ENCODE measurements at regions not wholly inside any gene's neighbourhood (a gene's known extent, or its start where the extent isn't known, plus 50 kb on each side); places are given as distances from the start of the nearest gene placed in this dataset.

DNA sequence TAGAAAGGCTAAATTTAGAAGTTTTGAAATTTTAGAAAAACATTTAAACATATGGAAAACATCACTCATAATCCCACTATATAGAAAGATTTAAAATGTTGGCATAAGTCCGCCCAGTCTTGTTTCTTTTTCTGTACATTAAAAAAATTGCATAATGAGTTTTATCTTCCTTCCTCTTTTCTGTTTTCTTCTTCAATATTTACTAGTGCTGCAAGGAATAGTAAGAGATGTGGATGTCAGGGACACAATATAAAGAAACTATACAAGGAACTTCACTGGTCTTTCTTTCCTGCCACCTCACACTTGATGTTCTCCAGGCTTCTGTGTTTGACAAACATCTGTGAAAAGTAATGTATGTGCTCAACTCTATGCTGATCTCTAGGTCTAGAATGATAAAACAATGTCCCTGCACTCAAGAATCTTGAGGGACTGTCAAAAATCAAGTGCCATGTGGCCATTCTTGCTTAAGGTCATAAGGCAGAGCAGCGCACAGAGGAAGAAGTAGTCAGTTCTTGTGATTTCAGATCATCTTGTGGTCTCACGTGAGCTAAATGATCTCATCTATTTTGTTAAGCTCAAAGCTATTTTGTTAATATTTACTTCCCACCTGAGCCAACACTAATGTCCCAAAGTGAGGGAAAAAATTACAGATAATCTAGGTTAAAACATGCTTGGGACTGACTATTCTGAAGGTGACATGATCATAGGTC lies 186.9 kb upstream of the OBI1 start:
- DNase-seq: no peak

DNA sequence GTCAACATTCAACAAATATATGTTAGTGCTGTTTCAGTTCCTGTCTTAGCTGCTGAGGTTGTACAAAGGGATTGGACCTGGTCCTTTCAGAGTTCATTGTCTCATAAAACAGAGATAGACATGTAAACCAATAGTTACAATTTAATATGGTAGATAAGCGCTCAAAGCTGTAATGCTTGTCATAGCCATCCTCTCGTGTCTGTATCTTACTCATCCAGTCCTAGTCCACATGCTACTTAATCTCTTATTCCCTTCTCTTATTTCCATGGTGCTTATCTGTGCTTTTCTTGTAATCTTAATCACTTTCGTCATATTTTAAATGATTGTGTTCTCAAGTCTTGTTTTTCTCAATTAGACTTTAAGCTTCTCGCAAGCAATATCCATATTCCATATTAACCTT lies 185.2 kb upstream of the OBI1 start:
- no peak for DNase-seq

DNA sequence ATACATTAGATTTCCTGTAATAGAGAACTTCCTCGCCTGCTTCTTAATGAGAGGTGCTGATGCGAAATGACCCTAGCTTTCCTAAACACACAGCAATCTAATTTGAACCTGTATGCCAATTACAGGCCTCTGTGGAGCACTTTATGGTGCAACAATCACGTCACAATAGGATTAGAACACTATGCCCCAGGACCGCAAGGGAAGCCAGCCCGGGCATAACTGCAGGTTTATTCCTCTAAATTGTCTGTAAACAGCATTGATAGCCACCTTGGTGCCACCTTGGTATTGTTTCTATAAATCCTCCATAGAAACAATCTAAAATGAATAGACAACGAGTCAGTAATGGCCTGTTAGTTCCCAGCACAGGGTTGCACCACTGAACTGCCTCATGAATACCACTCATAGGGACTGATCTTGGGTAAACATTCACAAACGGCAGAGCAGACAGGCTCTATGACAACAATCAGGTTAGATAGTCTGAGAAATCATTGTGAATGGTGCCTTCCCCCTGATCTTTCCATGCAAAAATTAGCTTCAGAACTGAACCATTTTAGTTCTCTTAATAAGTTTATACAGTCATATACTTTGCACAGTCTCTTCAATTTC lies 182.5 kb upstream of the OBI1 start:
- no peak for DNase-seq

DNA sequence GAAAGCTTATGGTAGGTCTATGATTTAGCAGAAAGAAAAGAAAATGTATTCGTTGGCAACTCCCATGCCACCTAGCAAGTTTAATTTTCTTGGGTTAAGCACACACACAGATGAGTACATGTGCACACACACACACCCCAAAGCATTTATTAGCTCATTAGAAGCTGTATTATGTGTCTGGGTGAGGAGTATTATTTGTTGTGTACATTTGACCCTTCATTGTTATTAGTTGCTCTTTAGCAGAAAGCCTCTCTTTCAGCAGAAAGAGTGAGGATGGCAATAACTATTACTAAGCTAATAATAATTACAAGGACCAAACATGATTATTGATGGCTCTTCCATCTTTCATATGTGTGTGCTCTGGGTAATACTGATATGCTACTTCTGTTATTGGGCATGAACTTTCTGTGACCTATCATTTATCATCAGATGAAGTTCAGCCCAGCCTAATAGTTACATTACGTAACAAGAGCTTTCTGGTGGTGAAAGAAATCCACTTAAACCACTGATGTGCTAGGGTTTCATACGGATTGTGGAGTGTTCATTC lies 177.4 kb upstream of the OBI1 start:
- no peak for DNase-seq

DNA sequence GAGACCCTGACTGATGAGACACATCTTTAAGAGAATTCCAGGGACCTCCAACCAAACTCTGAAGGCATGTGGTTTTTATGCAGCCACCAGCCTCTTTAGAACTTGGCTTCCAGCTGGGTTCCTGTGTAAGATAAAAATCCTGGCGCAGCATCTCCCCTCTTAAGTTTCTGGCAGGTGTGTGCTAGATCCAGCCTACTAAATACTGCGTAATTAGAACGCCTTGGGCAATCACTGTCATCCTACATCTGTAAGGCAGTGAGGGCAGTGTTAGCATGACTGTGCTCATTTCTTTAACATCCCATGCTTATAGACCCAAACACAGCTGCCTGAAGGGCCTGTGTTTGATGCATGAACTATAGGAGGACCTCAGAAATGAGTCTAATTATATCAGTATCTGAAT lies 173.5 kb upstream of the OBI1 start:
- no peak for DNase-seq

DNA sequence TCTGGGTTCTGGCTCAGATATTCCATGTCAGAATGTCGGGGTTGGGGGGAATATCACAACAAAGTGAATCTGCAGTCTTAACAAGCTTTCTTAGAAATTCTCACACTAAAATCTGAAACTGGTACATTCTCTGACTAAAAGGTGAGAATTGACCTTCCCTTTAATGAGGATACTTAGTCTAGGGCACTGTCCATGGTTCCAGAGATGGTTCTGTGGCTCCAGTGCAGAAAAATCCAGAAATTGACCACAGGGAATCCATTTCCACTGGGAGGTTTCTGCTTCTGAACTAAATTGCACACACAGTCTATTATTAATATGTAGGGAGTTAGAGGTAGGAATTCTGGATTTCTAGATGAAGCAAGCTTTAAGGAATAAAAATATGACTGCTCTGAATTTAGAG lies 171.6 kb upstream of the OBI1 start:
- DNase-seq: no peak

DNA sequence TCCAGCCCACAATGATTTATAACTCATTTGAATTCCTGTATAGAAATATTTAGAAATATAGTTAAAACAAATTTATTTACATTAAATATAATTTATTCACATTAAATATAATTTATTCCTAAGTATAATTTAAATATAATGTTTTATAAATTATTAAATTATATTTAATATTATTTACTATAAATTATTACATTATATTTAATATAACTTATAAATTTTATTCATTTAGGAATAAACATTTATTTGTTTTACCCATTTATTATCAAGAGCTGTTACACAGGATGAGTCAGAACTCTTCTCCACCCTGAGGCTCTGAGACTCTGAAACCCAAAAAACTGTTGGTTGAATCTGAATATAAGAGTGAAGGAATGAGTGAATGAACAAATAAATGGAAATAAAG lies 170.9 kb upstream of the OBI1 start:
- no peak for DNase-seq

DNA sequence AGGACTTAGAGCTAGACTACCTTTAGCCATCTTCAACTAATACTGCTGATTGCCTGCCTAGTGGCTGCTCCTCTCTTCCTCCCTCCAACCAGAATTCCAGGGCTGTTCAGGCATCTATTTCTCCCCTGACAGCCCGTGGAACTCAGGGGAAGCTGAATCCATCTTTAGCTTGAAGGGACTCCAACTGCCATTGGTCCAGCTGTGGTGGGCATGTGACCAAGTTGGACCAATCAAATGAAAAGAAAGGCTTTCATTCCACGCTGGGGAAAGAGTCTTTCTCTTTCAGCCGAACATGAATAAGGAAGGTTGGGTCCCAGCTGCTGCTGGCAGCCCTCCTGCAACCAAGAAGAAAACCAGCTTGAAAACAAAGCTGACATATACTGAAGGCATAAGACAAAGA lies 168.5 kb upstream of the OBI1 start:
- no peak for DNase-seq

DNA sequence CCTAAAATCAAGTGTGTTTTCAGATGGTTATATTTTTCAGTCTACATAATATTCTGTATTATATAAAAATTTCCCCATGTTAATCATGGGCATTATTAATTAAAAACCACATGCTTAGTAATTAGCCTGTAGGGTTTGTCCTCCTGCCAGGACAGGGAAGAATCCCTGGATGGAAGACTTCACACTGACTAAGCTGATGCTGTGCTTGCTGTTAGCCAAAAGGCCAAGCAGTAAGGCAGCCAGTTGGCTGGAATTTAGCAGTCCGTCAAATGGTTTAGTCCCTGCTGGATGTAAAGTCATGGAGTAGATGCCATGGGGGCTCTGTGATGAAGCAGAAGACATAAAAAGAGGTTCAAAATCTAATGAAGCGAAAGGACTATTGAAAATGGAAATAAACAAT lies 168.0 kb upstream of the OBI1 start:
- DNase-seq: no peak

DNA sequence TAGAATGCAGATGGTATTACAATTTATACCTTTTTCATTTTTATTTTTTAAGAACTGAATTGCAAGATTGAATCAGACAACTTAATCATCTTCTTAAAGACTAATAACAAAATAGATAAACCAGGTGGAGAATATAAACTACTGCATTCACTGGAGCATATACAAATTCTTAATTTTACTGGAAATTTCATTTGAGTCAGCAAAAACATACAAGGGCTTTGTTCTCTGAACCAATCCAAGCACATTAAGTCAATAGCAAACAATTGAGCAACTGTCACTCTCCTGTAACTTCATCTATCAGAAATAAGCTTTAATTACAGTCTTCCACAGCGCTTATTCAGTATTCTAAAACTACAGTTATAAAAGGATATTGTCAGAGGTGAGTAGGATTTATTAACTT lies 167.4 kb upstream of the OBI1 start:
- DNase-seq: no peak

DNA sequence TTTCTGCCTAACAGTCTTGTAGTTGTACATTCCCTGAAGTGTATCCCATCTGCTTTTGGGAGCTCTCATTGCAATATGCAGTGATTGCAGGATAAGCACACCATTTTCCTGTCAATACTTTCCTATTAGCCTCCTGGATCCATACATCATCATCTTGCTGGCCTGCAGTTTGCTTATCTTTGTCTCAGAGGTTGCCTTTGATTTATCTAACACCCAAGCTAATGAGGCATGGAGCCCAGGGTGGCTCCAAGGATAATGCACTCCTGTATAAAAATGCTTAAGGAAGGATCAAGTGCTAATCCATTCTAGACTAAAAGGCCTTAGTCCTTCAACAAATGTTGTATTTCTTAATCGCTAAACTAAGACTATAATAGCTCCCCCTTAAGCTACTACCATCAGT lies 161.6 kb upstream of the OBI1 start:
- no peak for DNase-seq

DNA sequence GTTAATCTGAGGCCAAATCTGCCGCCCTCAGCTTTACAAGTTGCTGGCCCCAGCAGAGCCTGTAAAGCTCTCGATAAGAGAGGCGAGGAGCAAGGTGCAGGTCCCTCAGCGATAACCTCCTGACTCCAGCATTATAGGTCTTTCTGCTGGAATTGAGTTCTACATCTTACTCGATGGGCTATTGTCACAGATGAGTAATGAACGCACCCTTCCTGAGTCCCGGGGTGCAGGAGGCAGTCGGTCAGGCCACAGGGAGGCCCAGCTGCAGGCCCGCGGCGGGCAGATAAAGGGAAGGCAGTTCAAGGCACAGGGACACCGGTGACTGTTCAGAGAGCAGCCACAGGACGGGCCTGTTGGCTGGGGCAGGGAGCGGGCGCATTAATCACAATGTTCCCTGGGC lies 157.6 kb upstream of the OBI1 start:
- DNase-seq: no peak

DNA sequence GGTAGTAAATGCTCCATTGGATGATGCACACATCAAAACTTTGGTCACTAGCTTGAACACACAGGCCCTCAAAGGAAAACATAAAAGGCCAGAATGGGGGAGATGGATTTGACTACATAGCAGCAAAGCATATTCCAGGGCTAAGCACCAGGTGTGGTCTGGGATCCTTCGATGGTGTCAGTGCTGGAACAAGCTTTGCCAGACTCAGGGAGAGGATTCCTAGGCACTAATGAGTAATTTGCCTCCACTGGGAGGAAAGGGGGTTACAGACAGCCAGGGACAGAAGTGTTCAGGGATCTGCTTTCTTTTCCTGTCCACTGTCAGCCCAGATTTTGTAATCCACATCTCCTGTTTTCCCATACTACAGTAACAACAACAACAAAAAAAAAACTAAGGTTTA lies 157.2 kb upstream of the OBI1 start:
- DNase-seq: no peak

DNA sequence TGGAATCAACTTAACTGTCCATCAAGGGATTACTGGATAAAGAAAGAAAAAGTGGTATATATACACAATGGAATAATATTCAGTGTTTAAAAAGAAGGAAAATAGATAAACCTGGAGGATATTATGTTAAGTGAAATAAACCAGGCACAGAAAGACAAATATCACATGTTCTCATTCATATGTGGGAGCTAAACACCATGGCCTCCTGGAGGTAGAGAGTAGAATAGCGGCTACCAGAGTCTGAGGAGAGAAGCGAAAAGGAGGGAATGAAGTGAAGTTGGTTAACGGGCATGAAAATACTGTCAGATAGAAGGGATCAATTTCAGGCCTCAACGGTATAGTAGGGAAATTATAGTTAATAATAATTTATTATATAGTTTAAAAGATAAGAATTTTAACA lies 147.5 kb upstream of the OBI1 start:
- DNase-seq: no peak

DNA sequence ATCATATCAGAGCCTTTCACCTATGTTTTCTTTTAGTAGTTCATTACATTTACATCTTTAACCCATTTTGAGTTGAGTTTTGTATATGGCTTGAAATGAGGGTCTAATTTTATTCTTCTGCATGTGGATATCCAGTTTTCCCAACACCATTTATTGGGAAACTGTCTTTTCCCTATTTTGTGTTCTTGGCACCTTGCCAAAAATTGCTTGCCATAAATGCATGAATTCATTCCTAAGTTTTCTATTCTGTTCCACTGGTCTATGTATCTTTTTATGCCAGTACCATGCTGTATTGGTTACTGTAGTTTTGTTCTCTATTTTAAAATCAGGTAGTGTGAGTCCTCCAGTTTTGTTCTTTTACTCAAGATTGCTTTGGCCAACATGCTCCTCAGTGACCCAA lies 144.0 kb upstream of the OBI1 start:
- no peak for DNase-seq

DNA sequence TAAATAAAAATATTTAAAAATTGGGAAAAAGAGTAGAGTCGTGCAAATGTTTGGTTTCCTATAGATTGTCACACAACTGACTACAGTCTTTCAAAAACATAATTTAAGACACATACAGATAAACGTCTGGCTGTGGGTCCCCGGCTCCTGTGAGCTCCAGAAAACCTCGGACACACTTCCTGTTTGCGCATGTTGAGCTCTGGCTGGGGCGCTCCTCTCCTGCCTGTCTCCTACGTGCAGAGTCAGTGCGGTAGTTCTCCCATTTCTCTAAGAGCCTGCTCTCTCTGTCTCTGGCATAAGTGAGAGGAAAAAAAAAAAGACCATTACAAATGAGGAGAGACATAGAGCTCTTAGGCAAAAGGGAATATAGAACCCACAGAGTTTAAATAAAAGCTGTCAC lies 128.2 kb upstream of the OBI1 start:
- no peak for DNase-seq

DNA sequence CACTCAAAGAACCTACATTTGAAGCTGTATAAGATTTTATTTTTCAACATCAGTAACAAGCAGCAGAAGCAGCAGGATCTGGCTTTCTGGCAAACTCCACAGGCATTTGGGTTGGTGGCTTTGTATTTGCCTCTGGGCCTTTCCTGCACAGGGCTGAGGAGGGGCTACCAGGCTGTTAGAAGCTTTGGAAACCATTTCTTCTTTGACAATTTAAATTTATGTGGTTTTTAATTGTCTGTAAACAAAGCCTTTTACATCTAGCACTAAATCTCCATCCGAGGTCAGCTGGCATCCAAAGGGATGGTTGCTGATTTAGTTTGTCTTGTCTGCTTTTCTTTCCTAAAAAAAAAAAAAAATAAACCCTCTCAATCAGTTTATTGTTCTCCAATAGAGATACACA lies 127.5 kb upstream of the OBI1 start:
- DNase-seq: no peak

DNA sequence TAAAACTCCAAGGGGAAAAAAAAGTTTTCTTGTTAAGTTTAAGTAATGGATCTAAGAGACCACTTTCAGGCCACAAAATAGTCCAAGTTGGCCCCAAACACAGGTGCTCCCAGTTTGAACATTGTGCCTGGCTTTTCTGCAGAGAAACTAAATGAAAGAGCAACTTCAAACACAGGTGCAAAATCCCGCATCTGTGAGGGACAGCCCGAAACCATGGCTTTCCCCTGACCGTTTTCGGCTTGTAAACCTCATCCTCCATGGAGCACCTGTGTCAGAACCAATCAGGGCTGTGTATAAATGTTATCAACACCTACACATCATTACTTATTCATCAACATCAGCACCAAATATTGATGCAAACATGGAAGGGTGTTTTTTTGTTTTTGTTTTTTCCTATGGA lies 126.8 kb upstream of the OBI1 start:
- DNase-seq: no peak

DNA sequence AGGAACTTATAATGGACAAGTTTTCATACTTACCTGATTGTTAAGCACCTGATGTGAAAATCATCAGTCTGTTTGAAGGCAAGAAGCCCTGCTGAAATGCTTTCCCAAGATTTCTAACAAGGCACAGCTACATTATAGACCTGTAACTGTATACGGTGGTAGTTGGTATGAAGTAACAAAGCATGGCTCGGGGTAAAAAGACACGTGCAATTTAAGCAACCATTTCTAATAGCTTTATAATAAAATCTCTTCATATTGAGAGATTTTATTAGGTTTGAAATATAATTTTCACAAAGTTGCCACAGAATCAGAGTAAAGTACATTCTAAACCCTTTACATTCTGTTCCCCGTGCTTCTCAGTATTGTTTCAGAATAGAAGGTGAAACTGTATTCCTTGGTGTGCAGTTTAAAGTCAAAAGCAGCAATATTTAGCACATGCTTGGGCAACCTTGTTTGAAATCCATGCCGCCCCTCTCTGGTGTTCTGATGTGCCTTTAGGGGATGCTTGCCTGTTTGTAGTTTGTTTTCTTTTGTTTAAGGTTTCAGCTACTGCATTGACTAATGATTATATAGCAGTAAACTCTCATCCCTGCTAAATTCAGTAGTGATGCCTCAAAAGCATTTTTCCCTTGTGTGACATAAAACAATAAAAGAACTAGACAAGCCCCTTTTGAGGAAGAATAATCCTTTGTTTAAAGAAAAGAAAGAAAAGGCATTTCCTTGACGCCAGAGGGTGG lies 125.2 kb upstream of the OBI1 start:
- no peak for DNase-seq

DNA sequence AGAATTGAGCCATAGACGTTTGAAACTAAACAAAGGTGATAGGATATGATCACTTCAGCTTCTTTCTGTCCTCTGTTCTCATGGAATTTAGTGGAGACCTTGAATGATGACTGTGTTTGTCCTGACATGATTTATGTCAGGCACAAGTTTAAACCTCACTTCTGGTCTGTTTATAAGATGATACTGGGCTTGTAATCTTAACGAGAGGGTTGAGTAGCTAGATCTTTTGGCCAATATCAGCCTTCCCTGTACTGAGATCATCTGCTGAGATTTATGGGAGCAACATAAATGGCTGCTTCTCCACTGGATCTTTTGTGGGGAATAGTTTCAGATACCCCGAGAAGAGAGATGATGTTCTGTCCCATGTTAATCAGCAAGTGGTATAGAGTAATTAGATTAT lies 121.8 kb upstream of the OBI1 start:
- no peak for DNase-seq

DNA sequence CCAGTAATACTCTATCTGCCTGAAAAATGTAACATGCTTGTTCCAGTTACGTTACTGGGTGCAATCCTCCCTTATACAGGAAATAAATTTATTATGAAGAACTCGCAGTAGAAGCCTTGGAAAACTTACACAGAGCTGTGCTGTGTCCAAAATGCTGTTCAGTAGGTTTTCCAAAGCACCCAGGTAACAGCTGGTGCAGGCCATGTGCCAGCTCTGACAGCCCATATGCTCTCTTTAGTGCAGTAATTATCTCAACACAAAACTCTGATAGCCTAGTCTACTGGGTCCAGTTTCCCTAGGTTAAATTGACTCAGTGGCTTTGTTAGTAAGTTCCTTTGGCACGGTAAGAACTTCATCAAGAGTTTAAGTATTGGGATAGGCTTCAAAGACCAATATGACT lies 120.7 kb upstream of the OBI1 start:
- DNase-seq: no peak

DNA sequence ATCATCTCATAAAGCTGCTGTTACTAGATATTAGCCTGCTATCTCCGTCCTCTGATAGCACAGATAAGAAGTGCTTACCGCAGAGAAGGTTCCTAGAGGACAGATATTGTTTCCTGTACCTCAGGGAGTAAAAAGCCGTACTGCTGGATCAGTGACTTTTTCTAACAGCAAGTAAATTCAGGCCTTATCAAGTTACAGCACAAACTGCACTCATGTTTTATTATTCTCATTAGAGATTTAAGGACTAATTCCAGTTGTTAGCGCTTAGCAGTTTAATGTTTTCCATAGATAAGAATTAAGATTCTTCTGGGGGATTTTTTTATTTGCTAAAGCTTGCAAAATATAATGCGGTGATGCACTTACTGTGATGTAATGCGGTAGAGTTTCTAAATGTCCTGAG lies 119.0 kb upstream of the OBI1 start:
- DNase-seq: no peak

DNA sequence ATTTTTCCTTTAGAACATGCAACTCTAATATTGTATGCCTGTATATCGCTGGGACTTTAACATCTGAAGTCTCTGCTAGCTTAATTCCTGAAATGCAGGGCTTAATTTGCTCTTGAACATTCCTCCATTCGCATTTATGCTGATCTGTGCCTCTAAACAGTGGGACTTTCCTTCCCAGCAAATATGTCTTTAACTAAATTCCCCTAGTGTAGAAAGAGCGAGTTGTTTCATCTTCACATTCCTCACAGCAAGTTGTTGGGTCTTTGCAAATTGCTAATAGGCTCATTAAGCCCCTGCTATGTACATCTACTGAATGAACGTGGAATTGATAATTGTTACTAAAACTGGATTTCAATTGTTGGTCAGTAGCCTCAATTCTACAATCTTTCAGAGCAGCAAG lies 118.4 kb upstream of the OBI1 start:
- no peak for DNase-seq

DNA sequence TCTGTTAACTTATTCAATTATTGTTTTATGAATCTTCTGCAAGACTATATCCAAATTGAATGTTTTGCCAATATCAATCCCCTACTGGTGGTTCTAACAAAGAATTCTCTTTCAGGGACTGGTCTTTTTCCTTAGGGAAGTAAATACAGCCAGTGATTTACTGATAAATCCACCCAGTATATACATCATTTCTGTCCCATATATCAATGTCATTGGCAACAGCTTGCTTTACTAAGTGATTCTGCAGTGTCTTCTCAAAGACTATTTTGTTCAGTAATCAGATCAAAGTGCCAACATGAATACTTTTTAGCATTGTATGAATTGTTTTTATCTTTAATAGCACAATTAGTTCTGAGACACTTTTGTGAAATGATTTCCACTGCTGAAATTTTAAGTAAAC lies 114.0 kb upstream of the OBI1 start:
- no peak for DNase-seq
